SK-N-SH (cell line): ENCODE measurements at regions not wholly inside any gene's neighbourhood (a gene's known extent, or its start where the extent isn't known, plus 50 kb on each side); places are given as distances from the start of the nearest gene placed in this dataset.

Source experiments
- CTCF ChIA-PET: fragments of 300-600, 350-600 bp; formaldehyde crosslinking; extraction: SDS; loops from one replicate; lab custom pipeline; 2021; lab: Yijun Ruan, JAX
- POLR2A ChIA-PET: fragments of 350-600 bp; sonication (Branson Sonifier 250); formaldehyde crosslinking; extraction: SDS; loops from one replicate; lab custom pipeline; 2020; ENCODE audit warnings: antibody characterized with exemption, inconsistent platforms; lab: Yijun Ruan, JAX
- DNase-seq: peaks from one replicate; pipeline ENCODE4 v3.0.0; 2012
- H2AFZ ChIP-seq: fragments of 200-600 bp; sonication (generic); 2 replicates; pipeline ENCODE4 v1.8.1; 2016; ENCODE audit warnings: antibody characterized with exemption, mild to moderate bottlenecking, low read depth
- H3F3A ChIP-seq: fragments of 200-600 bp; sonication (generic); replicated peaks from 2 replicates; pipeline ENCODE3; 2016; ENCODE audit warnings: antibody characterized with exemption, mild to moderate bottlenecking; ENCODE audit not compliant: insufficient read depth
- H3K27ac ChIP-seq, 2 experiments: fragments of 200-500 bp in 1 of 2; fragments of 200-600 bp in 1 of 2; sonication (Bioruptor generic) in 1 of 2; sonication (generic), shearing (Covaris generic) in 1 of 2; 2 replicates each; pipeline versions ENCODE4 v1.5.1 to v1.6.1; 2014 to 2016; ENCODE audit warnings: low read depth in 2 of 2, inconsistent platforms in 1 of 2, low read length in 1 of 2, mild to moderate bottlenecking in 1 of 2, mixed read lengths in 1 of 2
- H3K27me3 ChIP-seq: fragments of 200-600 bp; sonication (generic), shearing (Covaris generic); 2 replicates; pipeline ENCODE4 v1.6.1; 2016; ENCODE audit warnings: mixed run types; ENCODE audit not compliant: insufficient read depth
- H3K36me3 ChIP-seq, 2 experiments: fragments of 200-500 bp in 1 of 2; fragments of 200-600 bp in 1 of 2; sonication (Bioruptor generic) in 1 of 2; sonication (generic) in 1 of 2; replicated peaks in 1 of 2; 2 replicates each; pipeline versions ENCODE3 to v1.5.1; 2014 to 2016; ENCODE audit warnings: low read length in 1 of 2, mild to moderate bottlenecking in 1 of 2; ENCODE audit not compliant: insufficient read depth in 2 of 2, control insufficient read depth in 1 of 2
- H3K4me1 ChIP-seq, 2 experiments: fragments of 200-500 bp in 1 of 2; fragments of 200-600 bp in 1 of 2; sonication (Bioruptor generic) in 1 of 2; sonication (generic), shearing (Covaris generic) in 1 of 2; 2 replicates each; pipeline versions ENCODE4 v1.5.1 to v1.6.1; 2014 to 2016; ENCODE audit warnings: low read depth in 1 of 2, low read length in 1 of 2, mixed run types in 1 of 2; ENCODE audit not compliant: insufficient read depth in 2 of 2, control insufficient read depth in 1 of 2
- H3K4me2 ChIP-seq: fragments of 200-600 bp; sonication (generic), shearing (Covaris generic); 2 replicates; pipeline ENCODE4 v1.6.1; 2017; ENCODE audit warnings: mixed run types
- H3K4me3 ChIP-seq, 2 experiments: fragments of 200-500 bp in 1 of 2; fragments of 200-600 bp in 1 of 2; sonication (Bioruptor generic) in 1 of 2; sonication (generic), shearing (Covaris generic) in 1 of 2; 2 replicates each; pipeline versions ENCODE4 v1.5.1 to v1.8.1; 2014 to 2016; ENCODE audit warnings: low read depth in 2 of 2, inconsistent platforms in 1 of 2, low read length in 1 of 2, mild to moderate bottlenecking in 1 of 2, mixed read lengths in 1 of 2, moderate library complexity in 1 of 2
- H3K79me2 ChIP-seq: fragments of 200-600 bp; sonication (generic); 2 replicates; pipeline ENCODE4 v1.8.1; 2017; ENCODE audit warnings: mild to moderate bottlenecking; ENCODE audit not compliant: insufficient read depth
- H3K9ac ChIP-seq: fragments of 200-600 bp; sonication (generic); 2 replicates; pipeline ENCODE4 v1.6.1; 2017; ENCODE audit warnings: mixed run types
- H3K9me2 ChIP-seq: fragments of 200-600 bp; sonication (generic); 2 replicates; pipeline ENCODE4 v1.6.1; 2017; ENCODE audit warnings: mixed run types
- H3K9me3 ChIP-seq: fragments of 200-600 bp; sonication (generic); 2 replicates; pipeline ENCODE4 v1.6.1; 2017; ENCODE audit warnings: mixed run types, mild to moderate bottlenecking, moderate library complexity
- H4K20me1 ChIP-seq: fragments of 200-600 bp; sonication (generic); 2 replicates; pipeline ENCODE4 v1.6.1; 2017; ENCODE audit warnings: mild to moderate bottlenecking, mixed run types; ENCODE audit not compliant: insufficient read depth
- CHD2 ChIP-seq: fragments of 150-350 bp; IDR thresholded peaks from 2 replicates; pipeline ENCODE4 v1.6.1; 2018; ENCODE audit warnings: low read length; ENCODE audit not compliant: partially characterized antibody
- ELF1 ChIP-seq: IDR thresholded peaks from 2 replicates; pipeline ENCODE4 v1.4.0; 2012
- EP300 ChIP-seq, 2 experiments: IDR thresholded peaks; 2 replicates each; pipeline versions ENCODE4 v1.4.0 to v1.6.1; 2012; ENCODE audit warnings: borderline replicate concordance in 1 of 2, low read depth in 1 of 2, low read length in 1 of 2
- FOXM1 ChIP-seq: IDR thresholded peaks from 2 replicates; pipeline ENCODE4 v1.4.0; 2012; ENCODE audit warnings: low read depth, mild to moderate bottlenecking
- GABPA ChIP-seq: IDR thresholded peaks from 2 replicates; pipeline ENCODE4 v1.4.0; 2012; ENCODE audit warnings: low read depth, mild to moderate bottlenecking
- JUND ChIP-seq: IDR thresholded peaks from 2 replicates; pipeline ENCODE4 v1.4.0; 2012
- MAX ChIP-seq: IDR thresholded peaks from 2 replicates; pipeline ENCODE4 v1.4.0; 2012; ENCODE audit warnings: low read depth
- MEF2A ChIP-seq: IDR thresholded peaks from 2 replicates; pipeline ENCODE4 v1.4.0; 2012; ENCODE audit warnings: low read depth, borderline replicate concordance
- NRF1 ChIP-seq: IDR thresholded peaks from 2 replicates; pipeline ENCODE4 v1.6.1; 2012; ENCODE audit warnings: low read depth, mild to moderate bottlenecking, low read length
- PBX3 ChIP-seq: IDR thresholded peaks from 2 replicates; pipeline ENCODE4; 2012
- POLR2AphosphoS5 ChIP-seq: IDR thresholded peaks from 2 replicates; pipeline ENCODE4 v1.6.1; 2012; ENCODE audit warnings: low read depth, low read length
- SIN3A ChIP-seq: IDR thresholded peaks from 2 replicates; pipeline ENCODE4 v1.6.1; 2012; ENCODE audit warnings: low read depth, mild to moderate bottlenecking, low read length, moderate library complexity, borderline replicate concordance
- TCF12 ChIP-seq: IDR thresholded peaks from 2 replicates; pipeline ENCODE4 v1.4.0; 2012
- TEAD4 ChIP-seq: IDR thresholded peaks from 2 replicates; pipeline ENCODE4 v1.4.0; 2012; ENCODE audit warnings: mild to moderate bottlenecking, borderline replicate concordance; ENCODE audit not compliant: insufficient read depth
- USF1 ChIP-seq: IDR thresholded peaks from 2 replicates; pipeline ENCODE4 v1.4.0; 2012; ENCODE audit warnings: low read depth, borderline replicate concordance
- USF2 ChIP-seq: fragments of 150-350 bp; IDR thresholded peaks from 2 replicates; pipeline ENCODE4 v1.6.1; 2017; ENCODE audit warnings: antibody characterized with exemption, low read length, low read depth, borderline replicate concordance
- YY1 ChIP-seq: IDR thresholded peaks from 2 replicates; pipeline ENCODE4 v1.4.0; 2012; ENCODE audit warnings: low read depth, mild to moderate bottlenecking
- ZBTB33 ChIP-seq: IDR thresholded peaks from 2 replicates; pipeline ENCODE4 v1.4.0; 2012; ENCODE audit warnings: low read depth, borderline replicate concordance
- WGBS: methylation state at CpG from one replicate; pipeline ENCODE4 v1.1.6; 2017; ENCODE audit warnings: low lambda C conversion rate; 5-methylcytosine and 5-hydroxymethylcytosine counted together

- H3K79me2 ChIP-seq: peaks cover 21% of the 10 kb centered on the region
- H3K4me3 ChIP-seq: no peak overlapping the region
- H3K27ac ChIP-seq: no peak overlapping the region
- WGBS: 95% methylated on average over 2 of the region's 2 CpGs
- POLR2A ChIA-PET: no interaction called here
- DNase-seq: no peak
- H2AFZ ChIP-seq: no peak overlapping the region
- no peaks in the 10 kb centered on the region for H3K4me1 ChIP-seq
- no peak overlapping the region for H3K9ac ChIP-seq
- H3K36me3 ChIP-seq: no peaks in the 10 kb centered on the region
- no peaks in the 10 kb centered on the region for H3K9me3 ChIP-seq
- no peaks in the 10 kb centered on the region for H3K27me3 ChIP-seq
- no peak overlapping the region for H3K4me2 ChIP-seq
- TF ChIP-seq USF1: no peak
- TF ChIP-seq GABPA: no peak
- no peak for TF ChIP-seq TCF12
- TF ChIP-seq, all 33 proteins: peak for 0
- Histone ChIP-seq H3K9me2 (no peaks in the 10 kb centered on the region), H3F3A (no peaks in the 10 kb centered on the region), H4K20me1 (no peaks in the 10 kb centered on the region; the same call in 1 of the 2 replicates)
- CTCF ChIA-PET: interaction anchor here (0.9 to 4.4 kb wide), 2 partner anchors 12 to 28 kb away, joined by 4 to 31 read pairs; no protein-coding TSS in a partner anchor
Observed at GRCh38 chr17:72528683-72529082, 407.9 kb downstream of the SOX9 start.

- Histone ChIP-seq H3K9me3 (no peaks in the 10 kb centered on the region), H2AFZ (no peak overlapping the region), H3K79me2 (peaks cover 17% of the 10 kb centered on the region), H4K20me1 (no peaks in the 10 kb centered on the region; the same call in 1 of the 2 replicates), H3K36me3 (no peaks in the 10 kb centered on the region), H3K27me3 (no peaks in the 10 kb centered on the region), H3K9me2 (no peaks in the 10 kb centered on the region), H3F3A (no peaks in the 10 kb centered on the region), H3K27ac (no peak overlapping the region), H3K4me3 (no peak overlapping the region), H3K4me2 (no peak overlapping the region), H3K4me1 (no peaks in the 10 kb centered on the region), H3K9ac (no peak overlapping the region)
- WGBS: 85% methylated on average over 4 of the region's 4 CpGs
- CTCF ChIA-PET: interaction anchor here (1.0 to 4.4 kb wide), 2 partner anchors 11 to 28 kb away, joined by 4 to 31 read pairs; no protein-coding TSS in a partner anchor
- no peak for DNase-seq
- POLR2A ChIA-PET: no interaction called here
- TF ChIP-seq GABPA (no peak), EP300 (IDR thresholded peaks at IDR 0.05; ENCODE audit: borderline replicate concordance in 1 of 2, low read depth in 1 of 2, low read length in 1 of 2) (no peak), TCF12 (no peak), ELF1 (no peak), USF2 (no peak), NRF1 (no peak), TEAD4 (no peak), POLR2AphosphoS5 (no peak), CHD2 (no peak), SIN3A (no peak), JUND (no peak), YY1 (no peak), PBX3 (no peak), ZBTB33 (no peak), MEF2A (no peak), FOXM1 (no peak), MAX (no peak)
Observed at GRCh38 chr17:72529386-72529785, 408.6 kb downstream of the SOX9 start.
